ENCODE measurements at regions not wholly inside any gene's neighbourhood (a gene's known extent, or its start where the extent isn't known, plus 50 kb on each side); places are given as distances from the start of the nearest gene placed in this dataset.

DNA sequence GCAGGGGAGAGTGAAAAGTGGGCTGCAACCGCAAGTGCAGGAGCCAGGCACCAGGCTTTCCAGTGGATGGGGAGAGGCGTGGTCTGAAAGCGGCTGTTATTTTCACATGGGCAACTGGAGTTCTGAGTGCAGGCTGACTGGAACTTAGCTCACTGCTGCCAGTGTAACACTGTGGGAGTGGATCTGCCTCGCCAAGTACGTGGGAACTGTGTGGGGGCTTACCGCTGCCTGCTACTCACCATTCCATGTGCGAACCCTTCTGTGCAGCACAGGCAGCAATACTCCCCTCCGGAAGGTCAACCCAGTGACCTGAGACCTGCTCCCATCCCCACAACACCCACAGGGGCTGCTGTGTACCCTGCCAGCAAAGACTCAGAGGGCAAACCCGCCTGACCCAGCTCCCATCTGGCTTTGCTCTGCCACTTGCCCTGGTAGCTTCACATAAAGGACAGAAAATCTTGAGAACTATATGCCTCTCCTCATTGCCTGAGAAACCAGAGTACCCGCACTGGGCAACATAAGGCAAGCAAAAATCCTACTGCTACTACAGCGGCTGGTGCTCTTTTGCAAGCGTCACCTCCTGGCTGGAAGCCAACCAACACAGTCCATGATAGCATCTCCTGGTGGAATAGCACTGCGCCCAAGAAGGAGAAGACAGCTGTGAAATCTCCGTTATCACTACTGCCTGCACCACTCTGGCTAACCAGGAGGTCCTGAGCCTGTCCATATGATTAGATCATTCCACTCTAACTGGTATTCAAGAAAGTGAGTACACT is 54.4 kb upstream of the SIRPG start:
- no peak for DNase-seq (ENCODE audit: low read depth)

DNA sequence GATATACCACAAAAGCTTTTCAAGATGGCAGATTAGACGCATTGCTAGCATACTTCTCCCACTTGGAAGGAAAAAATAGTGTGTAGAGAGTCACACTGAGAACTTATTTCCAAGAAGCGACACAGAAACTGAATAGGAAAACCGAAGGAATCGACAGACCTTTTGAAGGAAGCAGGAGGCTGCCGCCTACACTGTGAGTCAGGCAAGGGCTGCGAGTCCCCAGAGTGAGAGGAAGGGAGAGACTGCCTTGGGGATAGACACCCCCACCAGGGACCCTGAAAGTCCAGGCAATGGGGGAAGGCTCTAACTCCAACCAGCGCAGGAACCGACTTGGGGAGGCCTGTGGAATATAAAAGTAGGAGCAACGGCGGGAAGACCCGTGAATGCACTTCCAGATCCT is 53.7 kb upstream of the SIRPG start:
- DNase-seq (ENCODE audit: low read depth) = no peak

DNA sequence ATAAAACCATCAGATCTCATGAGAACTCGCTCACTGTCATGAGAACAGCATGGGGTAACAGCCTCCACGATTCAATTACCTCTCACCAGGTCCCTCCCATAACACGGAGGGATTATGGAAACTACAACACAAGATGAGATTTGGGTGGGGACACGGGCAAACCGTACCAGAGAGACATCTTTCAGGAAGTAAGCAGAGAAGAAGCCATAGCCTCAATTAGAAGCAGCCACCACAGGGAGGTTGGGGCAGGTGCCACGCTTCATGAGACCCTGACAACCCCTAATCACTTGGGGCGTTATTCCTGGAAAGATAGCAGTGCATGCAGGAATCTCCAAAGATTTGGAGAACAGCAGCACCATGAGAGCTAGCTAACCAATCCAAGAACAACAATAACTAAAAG is 52.9 kb upstream of the SIRPG start:
- no peak for DNase-seq (ENCODE audit: low read depth)

DNA sequence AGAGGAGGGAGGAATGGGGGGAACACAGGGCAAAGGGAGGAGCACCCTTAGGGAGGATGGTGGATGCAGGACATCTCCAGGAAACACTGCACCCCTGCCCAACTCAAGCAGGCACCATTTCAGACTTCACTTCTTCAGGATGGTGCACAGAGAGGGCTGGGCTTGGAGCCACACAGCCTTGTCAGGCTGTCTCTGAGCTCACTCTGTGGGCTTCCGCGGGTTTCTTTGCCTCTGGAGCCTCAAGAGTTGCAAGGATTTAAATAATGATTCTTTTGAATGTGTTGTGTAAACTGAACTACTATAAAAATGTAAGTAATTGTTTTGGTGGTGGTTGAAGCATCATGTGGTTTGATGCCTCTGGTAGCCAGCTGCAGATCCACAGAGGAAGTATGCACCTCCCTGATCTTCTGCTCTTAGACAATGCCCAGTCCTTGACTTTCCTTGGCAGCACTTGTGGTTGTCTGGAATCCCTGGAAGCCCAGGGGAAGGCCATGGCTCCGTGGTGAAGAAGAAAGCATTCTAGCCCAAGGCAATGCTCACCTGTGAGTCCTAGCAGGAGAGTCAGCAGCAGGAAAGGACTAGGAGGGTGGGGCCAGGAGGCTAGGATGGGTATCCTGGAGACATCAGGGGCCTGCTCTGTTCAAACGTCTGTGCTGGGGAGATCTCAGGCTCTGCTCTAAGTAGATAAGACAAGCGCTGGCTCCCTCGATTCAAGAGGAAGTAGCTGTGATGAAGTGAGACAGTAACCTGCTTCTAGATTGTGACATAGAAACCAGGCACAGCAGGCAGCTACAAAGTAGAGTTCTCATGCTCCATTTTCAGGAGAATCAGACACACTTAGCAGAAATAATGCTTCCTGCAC is 50.2 kb upstream of the SIRPG start:
- DNase-seq (ENCODE audit: low read depth) = no peak
